Bone marrow (tissue), 2 donors: ENCODE measurements at regions not wholly inside any gene's neighbourhood (a gene's known extent, or its start where the extent isn't known, plus 50 kb on each side); places are given as distances from the start of the nearest gene placed in this dataset.

ENCODE experiments used
- DNase-seq, 2 donors: peaks; one replicate each; lab custom pipeline; 2025; lab: John Stamatoyannopoulos, UW

- no peak for DNase-seq
Observed at GRCh38 chr2:12205086-12205485, 458.7 kb downstream of the LPIN1 start.

GRCh38 chr2:12207491-12207890 is 461.1 kb downstream of the LPIN1 start:
- no peak for DNase-seq

GRCh38 chr2:12210016-12210933 is 463.8 kb downstream of the LPIN1 start:
- DNase-seq, result no peak

GRCh38 chr2:12211326-12212175 is 465.1 kb downstream of the LPIN1 start:
- no peak for DNase-seq

- DNase-seq, result no peak
Observed at GRCh38 chr2:12212841-12213597, 466.6 kb downstream of the LPIN1 start.

GRCh38 chr2:12217175-12217574 is 470.7 kb downstream of the LPIN1 start:
- no peak for DNase-seq

- no peak for DNase-seq
Observed at GRCh38 chr2:12219761-12220160, 473.3 kb downstream of the LPIN1 start.

- no peak for DNase-seq
Observed at GRCh38 chr2:12221584-12221983, 475.2 kb downstream of the LPIN1 start.

- DNase-seq, result no peak
Observed at GRCh38 chr2:12222554-12222953, 476.1 kb downstream of the LPIN1 start.

- DNase-seq, result no peak
Observed at GRCh38 chr2:12223732-12224131, 477.3 kb downstream of the LPIN1 start.

- DNase-seq, result no peak
Observed at GRCh38 chr2:12226653-12227052, 480.2 kb downstream of the LPIN1 start.

GRCh38 chr2:12227941-12228608 is 481.6 kb downstream of the LPIN1 start:
- no peak for DNase-seq

GRCh38 chr2:12231288-12231687 is 484.9 kb downstream of the LPIN1 start:
- DNase-seq, result no peak

GRCh38 chr2:12232876-12233275 is 483.9 kb upstream of the TRIB2 start:
- no peak for DNase-seq

- no peak for DNase-seq
Observed at GRCh38 chr2:12236136-12236844, 480.4 kb upstream of the TRIB2 start.

GRCh38 chr2:12240206-12240605 is 476.5 kb upstream of the TRIB2 start:
- no peak for DNase-seq

GRCh38 chr2:12243381-12243780 is 473.4 kb upstream of the TRIB2 start:
- DNase-seq, result no peak

- no peak for DNase-seq
Observed at GRCh38 chr2:12244070-12244469, 472.7 kb upstream of the TRIB2 start.

- DNase-seq, result no peak
Observed at GRCh38 chr2:12251121-12251520, 465.6 kb upstream of the TRIB2 start.

- no peak for DNase-seq
Observed at GRCh38 chr2:12251749-12252148, 465.0 kb upstream of the TRIB2 start.

- no peak for DNase-seq
Observed at GRCh38 chr2:12253167-12253778, 463.5 kb upstream of the TRIB2 start.
